ENCODE measurements at regions not wholly inside any gene's neighbourhood (a gene's known extent, or its start where the extent isn't known, plus 50 kb on each side); places are given as distances from the start of the nearest gene placed in this dataset.

DNA sequence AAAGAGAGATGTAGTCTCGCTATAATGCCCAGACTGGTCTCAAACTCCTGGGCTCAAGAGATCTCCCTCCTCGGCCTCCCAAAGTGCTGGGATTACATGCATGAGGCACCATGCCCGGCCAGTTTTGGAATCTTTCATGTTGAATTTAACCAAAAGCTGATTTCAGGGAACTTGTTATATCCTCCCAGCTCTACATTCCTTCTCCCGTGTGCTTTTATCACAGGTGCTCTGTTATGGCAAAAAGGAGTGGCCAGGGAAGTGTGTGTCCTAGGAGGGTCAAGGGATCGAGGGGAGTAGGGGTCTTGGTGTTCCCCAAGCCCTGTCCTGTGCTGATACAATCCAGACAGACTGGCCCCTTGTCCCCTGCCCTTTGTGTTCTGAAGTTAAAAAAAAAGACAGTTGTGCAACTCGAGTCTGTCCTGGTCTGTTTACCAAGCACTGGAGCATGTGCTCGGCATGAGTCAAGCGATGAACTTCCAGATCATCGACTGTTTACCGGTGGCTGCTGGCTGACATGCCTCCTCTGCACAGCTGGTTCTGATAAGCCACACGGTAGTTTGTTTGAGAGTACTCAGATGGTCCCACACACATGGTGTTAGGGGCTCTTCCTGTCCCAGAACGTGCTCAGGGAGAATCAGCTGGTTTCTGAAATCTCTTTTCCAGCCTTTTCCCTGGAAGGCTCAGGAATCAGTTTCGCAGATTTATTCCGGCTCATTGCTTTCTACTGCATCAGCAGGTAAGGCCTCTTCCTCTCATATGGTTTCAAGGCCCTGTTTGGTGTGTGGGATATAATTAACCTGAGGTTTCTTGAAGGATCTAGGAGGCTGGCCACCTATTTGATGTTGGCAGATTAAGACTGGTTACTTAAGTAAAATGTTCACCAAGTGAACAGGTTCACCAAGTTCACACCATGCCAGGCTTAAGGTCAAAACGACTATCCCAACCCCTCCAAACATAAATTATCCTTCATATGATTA is 52.6 kb upstream of the NAA20 start (continued):
- TF ChIP-seq MTF2 (CRISPR knock-in tag; IDR thresholded peaks at IDR 0.05; ENCODE audit: borderline replicate concordance), result 0 out of 2 replicates have a peak, but pooled peaks have one; percentile 88
- TF ChIP-seq, protein P1, sequence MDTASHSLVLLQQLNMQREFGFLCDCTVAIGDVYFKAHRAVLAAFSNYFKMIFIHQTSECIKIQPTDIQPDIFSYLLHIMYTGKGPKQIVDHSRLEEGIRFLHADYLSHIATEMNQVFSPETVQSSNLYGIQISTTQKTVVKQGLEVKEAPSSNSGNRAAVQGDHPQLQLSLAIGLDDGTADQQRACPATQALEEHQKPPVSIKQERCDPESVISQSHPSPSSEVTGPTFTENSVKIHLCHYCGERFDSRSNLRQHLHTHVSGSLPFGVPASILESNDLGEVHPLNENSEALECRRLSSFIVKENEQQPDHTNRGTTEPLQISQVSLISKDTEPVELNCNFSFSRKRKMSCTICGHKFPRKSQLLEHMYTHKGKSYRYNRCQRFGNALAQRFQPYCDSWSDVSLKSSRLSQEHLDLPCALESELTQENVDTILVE (CRISPR knock-in tag; IDR thresholded peaks at IDR 0.05), result peak; percentile 99
- TF ChIP-seq ETV5 (CRISPR knock-in tag; IDR thresholded peaks at IDR 0.05; ENCODE audit: borderline replicate concordance), result peak; percentile 96
- TF ChIP-seq SP2 (CRISPR knock-in tag; IDR thresholded peaks at IDR 0.05), result peak; percentile 58; the same call in 1 of the 2 replicates
- TF ChIP-seq, protein P2, sequence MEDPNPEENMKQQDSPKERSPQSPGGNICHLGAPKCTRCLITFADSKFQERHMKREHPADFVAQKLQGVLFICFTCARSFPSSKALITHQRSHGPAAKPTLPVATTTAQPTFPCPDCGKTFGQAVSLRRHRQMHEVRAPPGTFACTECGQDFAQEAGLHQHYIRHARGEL (CRISPR knock-in tag; IDR thresholded peaks at IDR 0.05), result no peak; the same call in 1 of the 2 replicates
- TF ChIP-seq, protein P3, sequence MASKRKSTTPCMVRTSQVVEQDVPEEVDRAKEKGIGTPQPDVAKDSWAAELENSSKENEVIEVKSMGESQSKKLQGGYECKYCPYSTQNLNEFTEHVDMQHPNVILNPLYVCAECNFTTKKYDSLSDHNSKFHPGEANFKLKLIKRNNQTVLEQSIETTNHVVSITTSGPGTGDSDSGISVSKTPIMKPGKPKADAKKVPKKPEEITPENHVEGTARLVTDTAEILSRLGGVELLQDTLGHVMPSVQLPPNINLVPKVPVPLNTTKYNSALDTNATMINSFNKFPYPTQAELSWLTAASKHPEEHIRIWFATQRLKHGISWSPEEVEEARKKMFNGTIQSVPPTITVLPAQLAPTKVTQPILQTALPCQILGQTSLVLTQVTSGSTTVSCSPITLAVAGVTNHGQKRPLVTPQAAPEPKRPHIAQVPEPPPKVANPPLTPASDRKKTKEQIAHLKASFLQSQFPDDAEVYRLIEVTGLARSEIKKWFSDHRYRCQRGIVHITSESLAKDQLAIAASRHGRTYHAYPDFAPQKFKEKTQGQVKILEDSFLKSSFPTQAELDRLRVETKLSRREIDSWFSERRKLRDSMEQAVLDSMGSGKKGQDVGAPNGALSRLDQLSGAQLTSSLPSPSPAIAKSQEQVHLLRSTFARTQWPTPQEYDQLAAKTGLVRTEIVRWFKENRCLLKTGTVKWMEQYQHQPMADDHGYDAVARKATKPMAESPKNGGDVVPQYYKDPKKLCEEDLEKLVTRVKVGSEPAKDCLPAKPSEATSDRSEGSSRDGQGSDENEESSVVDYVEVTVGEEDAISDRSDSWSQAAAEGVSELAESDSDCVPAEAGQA (IDR thresholded peaks at IDR 0.05; ENCODE audit: low read depth), result peak; percentile 84
- TF ChIP-seq, protein P3 (CRISPR knock-in tag; IDR thresholded peaks at IDR 0.05; ENCODE audit: borderline replicate concordance), result peak; percentile 99
- TF ChIP-seq ZNF546 (CRISPR knock-in tag; conservative IDR thresholded peaks at IDR 0.05), result peak; percentile 99
- peak; percentile 100 for TF ChIP-seq CBX5 (CRISPR knock-in tag; IDR thresholded peaks at IDR 0.05; ENCODE audit: borderline replicate concordance)
- TF ChIP-seq ZNF816 (CRISPR knock-in tag; IDR thresholded peaks at IDR 0.05; ENCODE audit: borderline replicate concordance), result peak; percentile 100
- TF ChIP-seq NFIB (CRISPR knock-in tag; IDR thresholded peaks at IDR 0.05; ENCODE audit: borderline replicate concordance), result peak; percentile 95; the same call in 1 of the 2 replicates
- peak; percentile 100 for TF ChIP-seq CC2D1A (CRISPR knock-in tag; IDR thresholded peaks at IDR 0.05)
- TF ChIP-seq ONECUT2 (CRISPR knock-in tag; IDR thresholded peaks at IDR 0.05), result peak; percentile 92
- TF ChIP-seq FOXC1 (CRISPR knock-in tag; IDR thresholded peaks at IDR 0.05; ENCODE audit: borderline replicate concordance), result peak; percentile 100
- TF ChIP-seq MEIS1 (CRISPR knock-in tag; IDR thresholded peaks at IDR 0.05; ENCODE audit: borderline replicate concordance), result peak; percentile 100
- TF ChIP-seq GPN1 (CRISPR knock-in tag; IDR thresholded peaks at IDR 0.05; ENCODE audit: borderline replicate concordance), result peak; percentile 78; the same call in 1 of the 2 replicates
- TF ChIP-seq GTF3A (CRISPR knock-in tag; conservative IDR thresholded peaks at IDR 0.05), result no peak
- TF ChIP-seq, protein P4, sequence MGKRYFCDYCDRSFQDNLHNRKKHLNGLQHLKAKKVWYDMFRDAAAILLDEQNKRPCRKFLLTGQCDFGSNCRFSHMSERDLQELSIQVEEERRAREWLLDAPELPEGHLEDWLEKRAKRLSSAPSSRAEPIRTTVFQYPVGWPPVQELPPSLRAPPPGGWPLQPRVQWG (CRISPR knock-in tag; IDR thresholded peaks at IDR 0.05; ENCODE audit: borderline replicate concordance, low read depth), result peak; percentile 96; the same call in 1 of the 2 replicates
- TF ChIP-seq YEATS2 (CRISPR knock-in tag; IDR thresholded peaks at IDR 0.05; ENCODE audit: borderline replicate concordance), result peak; percentile 96; the same call in 1 of the 2 replicates
- TF ChIP-seq RFX1 (IDR thresholded peaks at IDR 0.05), result no peak
- peak; percentile 87; the same call in 1 of the 2 replicates for TF ChIP-seq SSRP1 (CRISPR knock-in tag; IDR thresholded peaks at IDR 0.05)
- peak; percentile 100 for TF ChIP-seq HDAC2 (CRISPR knock-in tag; IDR thresholded peaks at IDR 0.05)

Measured in HepG2 (cell line).